ENCODE measurements at regions not wholly inside any gene's neighbourhood (a gene's known extent, or its start where the extent isn't known, plus 50 kb on each side); places are given as distances from the start of the nearest gene placed in this dataset.

DNA sequence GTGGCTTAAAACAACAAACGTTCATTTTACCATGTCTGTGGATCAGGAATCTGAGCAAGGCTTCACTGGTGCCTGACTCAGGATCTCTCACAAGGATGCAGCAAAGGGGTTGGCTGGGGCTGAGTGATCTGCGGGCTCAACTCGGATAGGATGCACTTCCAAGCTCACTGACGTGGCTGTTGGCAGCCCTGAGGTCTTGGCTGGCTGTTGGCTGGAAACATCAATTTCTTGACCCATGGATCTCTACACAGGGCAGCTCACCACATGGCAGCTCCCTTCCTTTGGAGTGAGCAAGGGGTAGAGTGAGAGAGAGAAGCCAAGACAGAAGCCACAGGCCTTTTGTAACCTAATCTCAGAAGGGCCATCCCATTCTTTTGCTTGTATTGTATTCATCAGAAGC, 202.1 kb downstream of the NXNL2 start:
- no peak for DNase-seq

- DNase-seq: no peak
These were observed 202.9 kb downstream of the NXNL2 start for GRCh38 chr9:88737876-88738275.

DNA sequence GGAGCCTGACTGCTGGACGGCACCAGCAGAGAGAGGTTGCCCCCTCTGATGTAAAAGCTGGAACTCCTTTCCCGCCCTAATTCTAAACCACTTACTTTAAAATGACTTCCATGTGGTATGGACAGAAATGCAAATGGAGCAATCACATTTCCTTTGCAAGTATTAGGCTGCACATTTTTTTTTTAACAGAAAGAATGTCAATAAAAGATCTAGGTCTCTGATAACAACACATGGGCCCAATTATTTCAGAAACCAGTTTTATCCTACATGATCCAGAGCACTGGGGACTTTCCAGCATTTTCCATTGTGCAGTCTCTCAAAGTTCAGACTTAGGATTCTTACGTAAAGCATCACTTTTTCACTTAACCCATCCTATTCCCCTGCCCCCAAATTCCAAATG, 203.7 kb downstream of the NXNL2 start:
- no peak for DNase-seq

- no peak for DNase-seq
These were observed 204.4 kb downstream of the NXNL2 start for GRCh38 chr9:88739373-88739772.

DNA sequence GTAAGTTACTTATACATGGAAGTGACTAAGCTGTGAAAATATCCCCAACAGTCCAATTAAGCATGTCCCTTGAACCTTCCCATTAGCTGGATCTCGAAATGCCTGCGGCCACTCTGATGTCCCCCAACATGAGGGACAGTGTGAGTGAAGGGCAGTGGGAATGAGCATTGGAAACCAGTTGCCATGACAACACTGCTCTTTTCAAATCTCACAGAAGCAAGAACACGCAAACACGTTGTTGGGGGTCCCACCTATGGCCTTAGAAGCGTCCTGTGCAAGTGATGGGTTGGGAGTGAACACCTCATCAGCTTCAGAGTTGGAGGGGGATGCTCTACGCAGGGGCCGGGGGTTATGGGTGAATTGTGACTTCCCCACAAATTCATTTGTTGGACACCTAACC, 205.9 kb downstream of the NXNL2 start:
- no peak for DNase-seq

DNA sequence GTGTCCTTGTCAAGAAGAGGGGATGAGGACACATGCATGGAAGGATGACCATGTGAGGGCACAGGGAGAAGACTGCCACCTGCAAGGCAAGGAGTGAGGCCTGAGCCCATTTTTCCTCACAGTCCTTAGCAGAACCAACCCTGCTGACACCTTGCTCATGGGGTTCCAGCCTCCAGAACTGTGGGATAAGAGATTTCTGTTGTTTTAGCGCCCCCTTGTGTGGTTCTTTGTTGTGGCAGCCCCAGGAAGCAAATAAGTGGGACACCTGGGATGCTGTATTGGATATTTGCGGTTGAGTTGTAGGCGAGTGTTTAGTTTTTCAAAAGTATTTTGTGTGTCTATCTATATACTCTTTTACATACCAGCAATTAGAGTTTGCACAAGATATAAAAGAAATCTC, 206.4 kb downstream of the NXNL2 start:
- DNase-seq: no peak

- no peak for DNase-seq
These were observed 207.5 kb downstream of the NXNL2 start for GRCh38 chr9:88742483-88742882.

DNA sequence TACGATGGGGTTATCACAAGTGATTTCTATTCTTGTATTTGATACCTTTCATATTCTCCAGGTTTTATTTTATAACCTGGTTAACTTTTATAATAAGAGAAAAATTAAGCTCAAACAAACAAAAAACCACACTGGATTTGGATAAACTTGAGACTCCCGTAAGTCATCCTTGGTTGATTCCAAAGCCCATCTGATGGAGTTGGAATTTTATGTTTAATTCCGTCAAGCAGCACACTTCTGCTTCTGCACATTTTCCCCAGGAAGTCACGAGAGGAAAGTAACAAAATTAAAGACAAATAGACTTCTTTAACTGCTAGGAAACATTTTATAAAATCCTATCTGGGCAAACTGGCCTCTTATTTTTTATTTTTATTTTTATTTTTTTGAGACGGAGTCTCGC, 207.9 kb downstream of the NXNL2 start:
- DNase-seq: no peak

- DNase-seq: no peak
These were observed 210.5 kb downstream of the NXNL2 start for GRCh38 chr9:88745276-88746001.

- DNase-seq: no peak
These were observed 211.2 kb downstream of the NXNL2 start for GRCh38 chr9:88746029-88746742.

GRCh38 chr9:88746743-88747398, 211.9 kb downstream of the NXNL2 start:
- no peak for DNase-seq

DNA sequence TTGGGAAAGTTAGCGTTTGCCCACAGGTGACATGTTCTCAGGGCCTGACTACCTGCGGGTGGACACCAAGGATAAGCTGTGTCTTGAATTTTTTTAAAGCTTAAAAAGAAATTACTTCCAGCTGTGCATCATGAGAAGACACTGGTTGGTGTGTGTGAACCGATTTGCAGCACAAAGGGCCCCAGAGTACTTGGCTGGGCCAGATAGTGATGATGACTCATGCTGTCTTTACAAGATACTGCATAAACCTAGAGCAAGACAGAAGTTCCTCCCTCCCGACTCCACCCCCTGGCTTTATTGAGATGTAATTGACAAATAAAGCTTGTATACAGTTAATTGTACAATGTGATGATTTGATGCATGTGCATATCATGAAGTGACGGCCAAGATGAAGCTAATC, 212.8 kb downstream of the NXNL2 start:
- DNase-seq: no peak

DNA sequence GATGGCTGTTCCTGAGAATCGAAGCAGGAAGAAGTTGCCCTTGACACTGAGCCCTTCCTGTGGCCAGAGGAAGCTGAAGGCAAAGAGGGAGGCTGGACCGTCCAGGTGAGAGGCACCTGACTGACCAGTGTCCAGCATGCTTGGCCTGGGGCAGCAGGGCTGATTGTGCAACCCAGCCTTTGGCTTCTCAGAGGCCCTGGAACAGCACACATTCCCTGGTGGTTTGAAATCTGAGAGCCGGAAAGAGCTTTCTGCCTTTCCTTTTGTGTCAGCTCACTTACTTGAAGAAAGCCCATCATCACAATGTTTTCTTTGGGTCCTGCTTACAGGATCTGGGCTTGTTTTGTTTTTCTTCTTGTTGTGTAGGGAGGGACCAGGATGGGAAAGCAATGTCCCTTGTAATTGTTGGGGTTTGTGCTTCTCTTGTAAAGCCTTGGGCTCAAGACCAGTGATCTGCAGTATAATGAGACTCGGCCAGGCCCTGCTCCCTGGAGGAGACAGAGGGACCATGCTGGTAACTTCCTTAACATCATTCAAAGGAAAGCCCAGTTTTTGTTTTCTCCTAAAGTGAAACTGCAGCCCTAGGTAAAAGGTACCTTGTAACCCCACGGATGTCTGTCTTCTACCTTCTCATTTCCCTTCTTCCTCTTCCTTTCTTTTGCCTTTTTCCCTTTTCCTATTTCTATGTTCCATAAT, 213.7 kb downstream of the NXNL2 start:
- no peak for DNase-seq

DNA sequence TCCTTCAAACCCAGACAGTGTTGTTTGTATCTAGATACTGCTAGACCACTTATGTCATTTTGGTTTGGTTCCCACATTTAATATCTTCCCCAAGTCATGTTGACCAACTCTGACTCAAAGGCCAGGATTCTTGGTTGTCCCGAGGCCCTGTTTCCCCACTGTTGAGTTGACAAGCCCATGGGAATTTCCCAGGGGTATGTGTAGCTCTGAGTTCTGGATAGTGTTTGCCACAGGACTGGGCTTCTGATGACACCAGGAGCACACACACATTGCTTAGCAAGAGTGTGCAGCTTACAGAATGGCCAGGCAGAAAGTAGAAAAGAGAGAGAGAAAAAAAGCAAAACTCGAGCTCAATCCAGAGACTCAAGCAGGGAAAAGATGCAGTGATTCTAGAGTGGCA, 214.4 kb downstream of the NXNL2 start:
- no peak for DNase-seq

DNA sequence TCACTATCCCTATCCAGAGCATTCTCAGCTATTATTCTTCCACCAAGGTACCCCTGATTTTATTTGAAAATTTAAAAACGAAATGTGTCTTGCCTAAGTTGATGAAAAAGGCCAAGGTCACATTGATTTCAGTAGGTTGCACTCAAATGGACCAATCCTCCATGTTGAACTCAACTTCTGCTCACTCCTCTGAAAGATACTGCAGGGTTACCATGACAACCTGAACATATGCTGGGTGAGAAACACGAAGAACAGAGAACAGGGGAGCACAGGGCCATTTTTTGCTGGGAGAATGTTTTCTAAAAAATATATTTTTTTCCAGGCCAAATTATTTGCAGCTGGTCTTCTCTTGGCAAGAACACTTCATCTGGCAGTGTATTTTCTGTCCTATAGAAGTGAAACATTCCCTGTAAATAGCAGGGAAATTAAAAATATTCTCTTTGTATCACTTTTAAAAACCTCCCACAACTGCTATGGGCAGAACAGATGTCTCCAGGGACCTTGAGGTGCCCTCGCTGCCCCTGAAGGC, 215.9 kb downstream of the NXNL2 start:
- no peak for DNase-seq

DNA sequence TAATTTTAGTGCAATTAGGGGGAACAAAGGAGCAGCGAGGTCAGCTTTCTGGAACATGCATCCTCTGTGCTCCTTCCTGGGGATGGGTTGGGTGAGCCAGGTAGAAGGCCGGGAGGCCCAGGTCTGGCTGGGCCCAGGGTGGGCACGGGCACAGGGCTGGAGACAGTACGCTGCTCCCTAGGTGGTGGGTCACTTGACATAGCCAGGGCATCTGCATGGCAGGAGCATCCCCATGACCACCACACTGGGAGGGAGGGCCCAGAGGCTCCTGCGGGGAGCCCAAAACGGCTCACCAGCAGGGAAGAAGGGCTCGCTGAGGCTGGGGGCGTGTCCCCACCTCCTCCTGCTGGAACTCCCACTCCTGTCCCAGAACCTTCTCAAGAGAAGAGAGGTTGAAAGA, 216.8 kb downstream of the NXNL2 start:
- no peak for DNase-seq

- no peak for DNase-seq
These were observed 218.9 kb downstream of the NXNL2 start for GRCh38 chr9:88753691-88754367.

GRCh38 chr9:88754452-88754851, 219.5 kb downstream of the NXNL2 start:
- no peak for DNase-seq

GRCh38 chr9:88754886-88755285, 219.9 kb downstream of the NXNL2 start:
- DNase-seq: no peak

GRCh38 chr9:88757406-88758010, 222.5 kb downstream of the NXNL2 start:
- no peak for DNase-seq

DNA sequence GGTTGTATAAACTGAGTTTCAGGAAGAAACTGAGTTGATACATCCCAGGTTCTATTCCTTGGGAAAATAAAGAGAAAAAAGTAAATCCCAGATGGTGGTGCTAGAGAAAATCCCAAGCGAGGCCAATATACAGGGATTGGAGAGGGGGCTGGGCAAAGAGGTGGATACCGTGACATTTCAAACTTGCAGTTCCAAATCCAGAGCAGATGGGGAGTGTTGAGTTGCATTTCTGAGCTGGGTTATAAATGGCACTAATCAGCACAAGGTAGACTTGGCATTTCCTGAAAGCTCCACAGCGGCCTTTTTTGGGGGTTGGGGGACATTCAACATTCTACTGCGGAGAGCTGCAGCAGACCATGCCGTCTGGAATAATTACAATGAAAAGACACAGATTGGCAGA, 224.4 kb downstream of the NXNL2 start:
- DNase-seq: no peak

- no peak for DNase-seq
These were observed 224.3 kb upstream of the S1PR3 start for GRCh38 chr9:88766778-88767503.

All from activated CD4-positive, alpha-beta T cell treated with anti-CD3 and anti-CD28 coated beads, Interleukin-2, amount 50 U/mL, for 4 hours (primary cell).